HG02852 (cell line): ENCODE measurements at regions not wholly inside any gene's neighbourhood (a gene's known extent, or its start where the extent isn't known, plus 50 kb on each side); places are given as distances from the start of the nearest gene placed in this dataset.
"Not testable (repeated sequence)": the region's sequence is repeated elsewhere in the genome, so short reads cannot be mapped to it uniquely, and the experiment has no call there.

Source experiments
- ATAC-seq: cut with Tn5 transposase; IDR thresholded peaks from one replicate; pipeline ENCODE4 v1.9.1; 2021; ENCODE audit warnings: mild to moderate bottlenecking, moderate library complexity; ENCODE audit not compliant: unreplicated experiment

GRCh38 chr6:131424475-131424874 is 148.6 kb upstream of the ARG1 start:
- ATAC-seq, result no peak

- no peak for ATAC-seq
Measured at GRCh38 chr6:131427434-131428058, 145.5 kb upstream of the ARG1 start.

GRCh38 chr6:131430531-131430930 is 142.5 kb upstream of the ARG1 start:
- no peak for ATAC-seq

- no peak for ATAC-seq
Measured at GRCh38 chr6:131431718-131432117, 141.3 kb upstream of the ARG1 start.

- no peak for ATAC-seq
Measured at GRCh38 chr6:131433927-131434326, 139.1 kb upstream of the ARG1 start.

GRCh38 chr6:131436358-131436757 is 136.7 kb upstream of the ARG1 start:
- ATAC-seq, result no peak

- ATAC-seq, result no peak
Measured at GRCh38 chr6:131443014-131443413, 130.0 kb upstream of the ARG1 start.

GRCh38 chr6:131443514-131443913 is 129.5 kb upstream of the ARG1 start:
- ATAC-seq, result no peak

- ATAC-seq, result not testable (repeated sequence)
Measured at GRCh38 chr6:131445356-131445755, 127.7 kb upstream of the ARG1 start.

- no peak for ATAC-seq
Measured at GRCh38 chr6:131450861-131451260, 122.2 kb upstream of the ARG1 start.

- ATAC-seq, result no peak
Measured at GRCh38 chr6:131451321-131452144, 121.5 kb upstream of the ARG1 start.

GRCh38 chr6:131453803-131454202 is 119.2 kb upstream of the ARG1 start:
- ATAC-seq, result no peak

GRCh38 chr6:131456565-131456964 is 116.5 kb upstream of the ARG1 start:
- ATAC-seq, result no peak

- no peak for ATAC-seq
Measured at GRCh38 chr6:131459005-131459404, 114.0 kb upstream of the ARG1 start.

GRCh38 chr6:131460614-131461000 is 112.4 kb upstream of the ARG1 start:
- ATAC-seq, result no peak

- no peak for ATAC-seq
Measured at GRCh38 chr6:131469130-131469529, 103.9 kb upstream of the ARG1 start.

GRCh38 chr6:131470534-131470933 is 102.5 kb upstream of the ARG1 start:
- no peak for ATAC-seq

- ATAC-seq, result no peak
Measured at GRCh38 chr6:131471331-131471730, 101.7 kb upstream of the ARG1 start.

GRCh38 chr6:131473303-131473702 is 99.7 kb upstream of the ARG1 start:
- not testable (repeated sequence) for ATAC-seq

- no peak for ATAC-seq
Measured at GRCh38 chr6:131476362-131476761, 96.7 kb upstream of the ARG1 start.

- not testable (repeated sequence) for ATAC-seq
Measured at GRCh38 chr6:131478740-131479211, 94.2 kb upstream of the ARG1 start.

GRCh38 chr6:131486608-131487007 is 86.4 kb upstream of the ARG1 start:
- no peak for ATAC-seq
